ENCODE measurements at regions not wholly inside any gene's neighbourhood (a gene's known extent, or its start where the extent isn't known, plus 50 kb on each side); places are given as distances from the start of the nearest gene placed in this dataset.

DNA sequence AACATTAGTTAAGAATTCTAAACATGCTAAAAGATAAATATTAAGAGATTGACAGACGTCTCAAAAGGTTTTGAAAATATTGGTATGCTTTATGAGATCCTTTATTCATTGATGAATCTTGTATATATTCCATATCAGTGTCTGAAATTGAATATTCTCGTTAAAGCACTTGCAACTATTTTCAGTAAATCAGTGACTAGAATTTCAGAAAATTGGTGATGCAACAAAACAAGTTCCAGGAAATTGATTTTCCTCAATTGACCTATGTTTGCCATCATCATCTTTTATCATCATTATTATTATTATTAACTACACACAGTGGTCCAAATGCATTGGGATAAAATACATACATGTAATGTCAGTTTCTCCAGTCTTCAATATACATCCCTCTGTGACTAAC, 453.6 kb downstream of the CCER1 start:
- DNase-seq (no peak), ATAC-seq (ENCODE audit: low read depth) (no peak)
- Mint-ChIP-seq H3K4me3 (no peak overlapping the region), H3K9me3 (no peaks in the 10 kb centered on the region), H3K27me3 (no peaks in the 10 kb centered on the region), H3K4me1 (no peaks in the 10 kb centered on the region), H3K27ac (no peak overlapping the region), H3K36me3 (ENCODE audit: low read depth) (no peaks in the 10 kb centered on the region)
- CTCF ChIA-PET: no interaction called here
- intact Hi-C loops (cut with micrococcal nuclease): no loop called here
- TF ChIP-seq, protein P1, sequence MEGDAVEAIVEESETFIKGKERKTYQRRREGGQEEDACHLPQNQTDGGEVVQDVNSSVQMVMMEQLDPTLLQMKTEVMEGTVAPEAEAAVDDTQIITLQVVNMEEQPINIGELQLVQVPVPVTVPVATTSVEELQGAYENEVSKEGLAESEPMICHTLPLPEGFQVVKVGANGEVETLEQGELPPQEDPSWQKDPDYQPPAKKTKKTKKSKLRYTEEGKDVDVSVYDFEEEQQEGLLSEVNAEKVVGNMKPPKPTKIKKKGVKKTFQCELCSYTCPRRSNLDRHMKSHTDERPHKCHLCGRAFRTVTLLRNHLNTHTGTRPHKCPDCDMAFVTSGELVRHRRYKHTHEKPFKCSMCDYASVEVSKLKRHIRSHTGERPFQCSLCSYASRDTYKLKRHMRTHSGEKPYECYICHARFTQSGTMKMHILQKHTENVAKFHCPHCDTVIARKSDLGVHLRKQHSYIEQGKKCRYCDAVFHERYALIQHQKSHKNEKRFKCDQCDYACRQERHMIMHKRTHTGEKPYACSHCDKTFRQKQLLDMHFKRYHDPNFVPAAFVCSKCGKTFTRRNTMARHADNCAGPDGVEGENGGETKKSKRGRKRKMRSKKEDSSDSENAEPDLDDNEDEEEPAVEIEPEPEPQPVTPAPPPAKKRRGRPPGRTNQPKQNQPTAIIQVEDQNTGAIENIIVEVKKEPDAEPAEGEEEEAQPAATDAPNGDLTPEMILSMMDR (IDR thresholded peaks at IDR 0.05): no peak
- POLR2A ChIA-PET: no interaction called here

DNA sequence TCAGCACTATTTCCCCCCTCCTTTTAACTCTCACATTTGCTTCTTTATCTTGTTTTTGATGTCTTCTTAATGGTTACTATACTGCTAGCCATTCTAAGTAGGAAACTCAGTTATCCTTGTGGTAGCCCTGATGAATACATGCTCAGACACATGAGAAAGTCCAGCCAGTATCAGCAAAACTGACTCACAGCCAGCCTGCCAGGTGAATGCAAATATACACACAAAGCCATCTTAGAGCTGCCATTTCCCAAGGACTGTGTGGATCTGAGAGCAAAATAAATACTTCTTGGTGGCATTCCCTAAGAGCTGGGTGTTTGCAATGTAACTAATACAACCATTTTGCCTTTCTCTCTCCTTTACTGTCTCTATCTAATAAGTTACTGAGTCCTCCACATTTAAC, 455.2 kb downstream of the CCER1 start:
- Mint-ChIP-seq H3K9me3 (no peaks in the 10 kb centered on the region), H3K27ac (no peak overlapping the region), H3K4me1 (no peaks in the 10 kb centered on the region), H3K4me3 (no peak overlapping the region), H3K36me3 (ENCODE audit: low read depth) (no peaks in the 10 kb centered on the region), H3K27me3 (no peaks in the 10 kb centered on the region)
- intact Hi-C loops (cut with micrococcal nuclease): no loop called here
- CTCF ChIA-PET: no interaction called here
- no peak for ATAC-seq (ENCODE audit: low read depth)
- TF ChIP-seq, protein P1 (IDR thresholded peaks at IDR 0.05): no peak
- DNase-seq: no peak
- POLR2A ChIA-PET: no interaction called here

DNA sequence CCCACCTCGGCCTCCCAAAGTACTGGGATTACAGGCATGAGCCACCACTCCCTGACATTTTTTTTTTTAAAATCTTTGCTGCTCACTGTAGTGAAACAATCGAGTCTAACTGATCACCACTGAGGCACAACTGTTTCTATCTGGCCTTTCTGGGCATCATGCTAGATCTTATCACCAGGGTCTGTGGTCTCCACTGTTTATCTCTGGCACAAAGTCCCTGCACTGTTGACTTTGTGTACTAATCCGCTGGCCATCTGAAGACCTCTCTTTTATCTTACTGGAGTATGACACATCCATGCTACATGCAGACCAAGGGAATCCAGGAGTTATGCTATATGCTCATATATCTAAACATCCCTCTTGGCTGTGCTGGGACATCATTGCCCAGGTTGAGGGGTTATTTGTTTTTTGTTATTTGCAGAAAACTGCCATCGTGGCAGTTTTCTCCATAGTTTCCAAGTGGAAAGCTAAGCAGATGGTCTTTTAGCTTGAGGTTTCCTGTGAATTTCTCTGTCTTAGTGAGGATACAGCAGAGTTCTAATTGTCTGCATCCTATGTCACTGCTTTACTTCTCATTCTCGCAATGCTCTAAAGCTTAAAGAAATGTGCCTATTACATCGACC, 456.9 kb downstream of the CCER1 start:
- CTCF ChIA-PET: no interaction called here
- no peaks in the 10 kb centered on the region for H3K9me3 Mint-ChIP-seq
- H3K27ac Mint-ChIP-seq: no peak overlapping the region
- POLR2A ChIA-PET: no interaction called here
- ATAC-seq (ENCODE audit: low read depth) (no peak), DNase-seq (no peak)
- no peaks in the 10 kb centered on the region for H3K4me1 Mint-ChIP-seq
- no peak overlapping the region for H3K4me3 Mint-ChIP-seq
- H3K27me3 Mint-ChIP-seq: no peaks in the 10 kb centered on the region
- intact Hi-C loops (cut with micrococcal nuclease): no loop called here
- H3K36me3 Mint-ChIP-seq (ENCODE audit: low read depth): no peaks in the 10 kb centered on the region
- TF ChIP-seq, protein P1 (IDR thresholded peaks at IDR 0.05): no peak

DNA sequence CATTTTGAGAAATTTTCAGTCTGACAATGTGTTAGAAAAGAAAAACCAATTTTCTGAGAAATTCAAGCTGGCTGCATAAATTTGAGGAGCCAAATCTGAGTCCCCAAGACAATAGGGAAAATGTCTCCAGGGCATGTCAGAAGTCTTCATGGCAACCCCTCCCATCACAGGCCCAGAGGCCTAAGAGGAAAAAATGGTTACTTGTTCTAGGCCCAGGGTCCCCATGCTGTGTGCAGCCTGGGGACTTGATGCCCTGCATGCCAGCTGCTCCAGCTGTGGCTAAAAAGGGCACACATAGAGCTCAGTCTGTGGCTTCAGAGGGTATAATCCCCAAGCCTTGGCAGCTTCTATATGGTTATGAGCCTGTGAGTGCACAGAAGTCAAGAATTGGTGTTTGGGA, 464.6 kb downstream of the CCER1 start:
- no peak overlapping the region for H3K27ac Mint-ChIP-seq
- CTCF ChIA-PET: no interaction called here
- H3K9me3 Mint-ChIP-seq: no peaks in the 10 kb centered on the region
- no peaks in the 10 kb centered on the region for H3K4me1 Mint-ChIP-seq
- intact Hi-C loops (cut with micrococcal nuclease): no loop called here
- POLR2A ChIA-PET: no interaction called here
- DNase-seq: no peak
- no peaks in the 10 kb centered on the region for H3K27me3 Mint-ChIP-seq
- H3K4me3 Mint-ChIP-seq: no peak overlapping the region
- no peak for ATAC-seq (ENCODE audit: low read depth)
- TF ChIP-seq, protein P1 (IDR thresholded peaks at IDR 0.05): no peak
- H3K36me3 Mint-ChIP-seq (ENCODE audit: low read depth): no peaks in the 10 kb centered on the region

DNA sequence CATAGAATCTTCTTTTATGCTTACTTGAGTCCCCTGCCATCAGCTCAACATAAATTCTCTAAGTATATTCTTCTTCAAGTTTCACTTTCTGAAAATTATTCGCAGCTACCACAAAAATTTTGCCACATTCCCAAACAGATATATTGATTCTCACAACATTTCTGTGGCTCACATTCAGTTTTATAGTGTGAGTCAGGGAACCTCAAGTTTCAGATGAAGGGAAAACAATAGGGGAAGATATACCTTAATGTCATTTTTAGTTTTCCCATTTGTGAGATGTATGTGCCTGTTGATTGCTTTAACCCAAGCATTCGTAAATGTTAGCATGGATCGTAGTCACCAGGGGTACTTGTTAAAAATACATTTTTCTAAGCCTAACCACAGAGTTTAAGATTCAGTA, 465.8 kb downstream of the CCER1 start:
- ChIA-PET POLR2A (no interaction called here), CTCF (no interaction called here)
- no peaks in the 10 kb centered on the region for H3K36me3 Mint-ChIP-seq (ENCODE audit: low read depth)
- no peaks in the 10 kb centered on the region for H3K4me1 Mint-ChIP-seq
- no peaks in the 10 kb centered on the region for H3K9me3 Mint-ChIP-seq
- H3K27ac Mint-ChIP-seq: no peak overlapping the region
- H3K4me3 Mint-ChIP-seq: no peak overlapping the region
- H3K27me3 Mint-ChIP-seq: no peaks in the 10 kb centered on the region
- intact Hi-C loops (cut with micrococcal nuclease): no loop called here
- TF ChIP-seq, protein P1 (IDR thresholded peaks at IDR 0.05): no peak
- ATAC-seq (ENCODE audit: low read depth) (no peak), DNase-seq (no peak)

Measured in activated B cell treated with CpG ODN at 0.5 μM for 24 hours (primary cell).